ENCODE measurements at regions not wholly inside any gene's neighbourhood (a gene's known extent, or its start where the extent isn't known, plus 50 kb on each side); places are given as distances from the start of the nearest gene placed in this dataset.

DNA sequence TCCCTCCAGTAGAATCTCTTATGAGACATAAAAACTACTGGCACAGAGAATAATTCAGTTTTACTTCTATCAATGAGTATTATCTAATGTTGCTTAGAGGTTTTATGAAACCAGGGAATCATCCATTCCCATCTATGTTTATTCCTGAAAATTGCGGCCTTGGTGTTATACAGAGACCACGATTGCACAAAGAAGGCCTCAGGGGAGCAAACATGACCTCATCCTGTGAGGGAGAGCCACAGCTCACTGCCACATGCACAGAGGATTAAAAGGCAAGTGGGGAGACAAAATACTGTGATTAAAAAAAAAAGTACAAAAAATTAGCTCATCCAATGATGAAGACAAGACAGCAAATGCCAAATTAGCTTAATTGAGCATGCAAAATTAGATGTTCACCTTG lies 111.8 kb upstream of the SLC35G4 start:
- H3K4me3 ChIP-seq (ENCODE audit: low read length), result no peak overlapping the region
- H3K4me1 ChIP-seq (ENCODE audit: low read length), result no peaks in the 10 kb centered on the region
- no peaks in the 10 kb centered on the region for H3K79me2 ChIP-seq (ENCODE audit: low read length)
- no peak overlapping the region for H3K9ac ChIP-seq (ENCODE audit: low read length)
- no peaks in the 10 kb centered on the region for H3K36me3 ChIP-seq (replicated peaks; ENCODE audit: low read depth, low read length)
- no peak overlapping the region for H3K4me2 ChIP-seq (ENCODE audit: low read length)
- no peaks in the 10 kb centered on the region for H4K20me1 ChIP-seq (ENCODE audit: insufficient read depth, low read length)
- no peak for TF ChIP-seq EZH2phosphoT487 (IDR thresholded peaks at IDR 0.05; ENCODE audit: low read depth)
- TF ChIP-seq, protein P1, sequence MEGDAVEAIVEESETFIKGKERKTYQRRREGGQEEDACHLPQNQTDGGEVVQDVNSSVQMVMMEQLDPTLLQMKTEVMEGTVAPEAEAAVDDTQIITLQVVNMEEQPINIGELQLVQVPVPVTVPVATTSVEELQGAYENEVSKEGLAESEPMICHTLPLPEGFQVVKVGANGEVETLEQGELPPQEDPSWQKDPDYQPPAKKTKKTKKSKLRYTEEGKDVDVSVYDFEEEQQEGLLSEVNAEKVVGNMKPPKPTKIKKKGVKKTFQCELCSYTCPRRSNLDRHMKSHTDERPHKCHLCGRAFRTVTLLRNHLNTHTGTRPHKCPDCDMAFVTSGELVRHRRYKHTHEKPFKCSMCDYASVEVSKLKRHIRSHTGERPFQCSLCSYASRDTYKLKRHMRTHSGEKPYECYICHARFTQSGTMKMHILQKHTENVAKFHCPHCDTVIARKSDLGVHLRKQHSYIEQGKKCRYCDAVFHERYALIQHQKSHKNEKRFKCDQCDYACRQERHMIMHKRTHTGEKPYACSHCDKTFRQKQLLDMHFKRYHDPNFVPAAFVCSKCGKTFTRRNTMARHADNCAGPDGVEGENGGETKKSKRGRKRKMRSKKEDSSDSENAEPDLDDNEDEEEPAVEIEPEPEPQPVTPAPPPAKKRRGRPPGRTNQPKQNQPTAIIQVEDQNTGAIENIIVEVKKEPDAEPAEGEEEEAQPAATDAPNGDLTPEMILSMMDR (IDR thresholded peaks at IDR 0.05; ENCODE audit: low read depth, low read length), result no peak
- no peak overlapping the region for H3K27ac ChIP-seq (ENCODE audit: low read length)
- H3K27me3 ChIP-seq (ENCODE audit: low read depth, low read length), result peaks cover 3% of the 10 kb centered on the region; the same call in 1 of the 2 replicates
- H3K9me3 ChIP-seq (ENCODE audit: insufficient read depth, low read length), result no peaks in the 10 kb centered on the region
- H2AFZ ChIP-seq (ENCODE audit: low read depth, low read length), result no peak overlapping the region

DNA sequence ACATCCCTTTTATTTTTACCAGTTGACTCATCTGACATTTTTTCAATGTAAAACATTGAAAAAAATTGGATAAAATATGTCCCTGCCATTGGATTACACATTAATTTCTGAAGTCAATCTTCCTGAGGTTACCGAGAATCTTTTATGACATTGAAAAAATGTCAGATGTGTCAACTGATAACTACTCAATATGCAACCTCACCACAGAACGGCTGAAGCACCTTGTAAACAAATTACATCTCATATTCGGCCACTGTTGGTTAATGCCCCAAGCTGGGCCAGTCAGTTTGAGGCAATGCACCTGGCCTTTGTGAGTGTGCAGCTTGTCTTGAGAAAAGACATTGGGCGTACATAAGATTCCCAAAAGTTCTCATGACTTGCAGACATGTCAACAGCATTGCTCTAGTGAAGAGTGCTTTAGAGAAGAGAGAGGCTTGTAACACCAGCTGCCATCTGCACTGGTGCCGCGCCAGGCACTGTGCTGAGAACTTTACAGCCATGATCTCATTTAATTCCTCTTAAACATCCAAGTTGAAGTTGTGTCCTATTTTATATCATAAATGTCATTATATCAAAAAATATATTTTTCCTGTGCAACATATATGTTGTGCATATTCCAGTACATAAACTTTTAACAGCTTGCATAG lies 112.7 kb upstream of the SLC35G4 start:
- no peaks in the 10 kb centered on the region for H3K79me2 ChIP-seq (ENCODE audit: low read length)
- no peak overlapping the region for H2AFZ ChIP-seq (ENCODE audit: low read depth, low read length)
- H3K4me3 ChIP-seq (ENCODE audit: low read length), result no peak overlapping the region
- H3K36me3 ChIP-seq (replicated peaks; ENCODE audit: low read depth, low read length), result no peaks in the 10 kb centered on the region
- H3K4me1 ChIP-seq (ENCODE audit: low read length), result no peaks in the 10 kb centered on the region
- H3K4me2 ChIP-seq (ENCODE audit: low read length), result no peak overlapping the region
- H3K27me3 ChIP-seq (ENCODE audit: low read depth, low read length), result peaks cover 3% of the 10 kb centered on the region; the same call in 1 of the 2 replicates
- H4K20me1 ChIP-seq (ENCODE audit: insufficient read depth, low read length), result no peaks in the 10 kb centered on the region
- TF ChIP-seq EZH2phosphoT487 (IDR thresholded peaks at IDR 0.05; ENCODE audit: low read depth), result no peak
- TF ChIP-seq, protein P1 (IDR thresholded peaks at IDR 0.05; ENCODE audit: low read depth, low read length), result no peak
- no peak overlapping the region for H3K9ac ChIP-seq (ENCODE audit: low read length)
- H3K9me3 ChIP-seq (ENCODE audit: insufficient read depth, low read length), result no peaks in the 10 kb centered on the region
- no peak overlapping the region for H3K27ac ChIP-seq (ENCODE audit: low read length)

DNA sequence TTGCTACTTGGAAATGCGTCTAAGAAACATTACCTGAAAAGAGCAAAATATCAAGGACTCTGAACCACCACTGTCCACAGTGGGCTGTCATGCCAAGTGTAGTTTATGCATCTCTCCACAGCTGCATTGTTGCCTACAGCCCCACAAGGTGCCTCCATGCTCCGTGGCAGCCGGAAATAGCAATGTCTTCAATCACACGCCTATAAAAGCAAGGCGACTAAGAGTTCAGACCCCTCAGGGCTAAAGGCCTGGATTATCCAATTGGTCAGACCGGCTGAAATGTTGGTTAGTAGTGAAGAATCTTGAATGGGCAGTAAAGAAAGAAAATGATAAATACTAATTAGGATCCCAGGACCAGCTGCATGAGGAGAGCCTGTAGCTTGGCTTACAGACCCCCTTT lies 114.0 kb upstream of the SLC35G4 start:
- H3K9me3 ChIP-seq (ENCODE audit: insufficient read depth, low read length), result no peaks in the 10 kb centered on the region
- no peak overlapping the region for H3K27ac ChIP-seq (ENCODE audit: low read length)
- no peaks in the 10 kb centered on the region for H3K36me3 ChIP-seq (replicated peaks; ENCODE audit: low read depth, low read length)
- TF ChIP-seq, protein P1 (IDR thresholded peaks at IDR 0.05; ENCODE audit: low read depth, low read length), result no peak
- TF ChIP-seq EZH2phosphoT487 (IDR thresholded peaks at IDR 0.05; ENCODE audit: low read depth), result no peak
- no peak overlapping the region for H2AFZ ChIP-seq (ENCODE audit: low read depth, low read length)
- H3K79me2 ChIP-seq (ENCODE audit: low read length), result no peaks in the 10 kb centered on the region
- no peaks in the 10 kb centered on the region for H3K4me1 ChIP-seq (ENCODE audit: low read length)
- no peak overlapping the region for H3K4me2 ChIP-seq (ENCODE audit: low read length)
- H3K9ac ChIP-seq (ENCODE audit: low read length), result no peak overlapping the region
- H3K27me3 ChIP-seq (ENCODE audit: low read depth, low read length), result peaks cover 3% of the 10 kb centered on the region; the same call in 1 of the 2 replicates
- H4K20me1 ChIP-seq (ENCODE audit: insufficient read depth, low read length), result no peaks in the 10 kb centered on the region
- H3K4me3 ChIP-seq (ENCODE audit: low read length), result no peak overlapping the region

DNA sequence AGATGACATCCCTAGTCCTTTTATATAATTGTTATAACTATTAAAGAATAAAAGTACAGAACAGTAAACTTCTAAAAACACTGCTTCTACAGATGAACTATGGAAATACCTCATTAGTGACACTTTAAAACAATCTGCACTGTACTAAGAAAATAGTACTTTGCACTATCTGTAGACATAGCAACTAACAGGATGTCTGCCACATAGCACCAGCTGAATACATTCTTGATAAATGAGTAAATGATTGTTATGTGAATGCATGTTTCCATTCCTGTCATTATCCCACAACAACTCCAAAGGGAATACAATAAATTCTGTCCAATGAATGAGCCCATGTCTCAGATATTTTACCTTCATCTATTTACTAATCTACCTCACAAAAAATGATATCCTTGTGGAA lies 115.3 kb upstream of the SLC35G4 start:
- no peak overlapping the region for H3K4me2 ChIP-seq (ENCODE audit: low read length)
- H2AFZ ChIP-seq (ENCODE audit: low read depth, low read length), result no peak overlapping the region
- no peaks in the 10 kb centered on the region for H4K20me1 ChIP-seq (ENCODE audit: insufficient read depth, low read length)
- TF ChIP-seq EZH2phosphoT487 (IDR thresholded peaks at IDR 0.05; ENCODE audit: low read depth), result no peak
- TF ChIP-seq, protein P1 (IDR thresholded peaks at IDR 0.05; ENCODE audit: low read depth, low read length), result no peak
- no peaks in the 10 kb centered on the region for H3K9me3 ChIP-seq (ENCODE audit: insufficient read depth, low read length)
- no peaks in the 10 kb centered on the region for H3K79me2 ChIP-seq (ENCODE audit: low read length)
- no peaks in the 10 kb centered on the region for H3K4me1 ChIP-seq (ENCODE audit: low read length)
- H3K27me3 ChIP-seq (ENCODE audit: low read depth, low read length), result peaks cover 3% of the 10 kb centered on the region; the same call in 1 of the 2 replicates
- no peak overlapping the region for H3K4me3 ChIP-seq (ENCODE audit: low read length)
- H3K27ac ChIP-seq (ENCODE audit: low read length), result no peak overlapping the region
- H3K9ac ChIP-seq (ENCODE audit: low read length), result no peak overlapping the region
- H3K36me3 ChIP-seq (replicated peaks; ENCODE audit: low read depth, low read length), result no peaks in the 10 kb centered on the region

All from OCI-LY3 (cell line).